ENCODE measurements at regions not wholly inside any gene's neighbourhood (a gene's known extent, or its start where the extent isn't known, plus 50 kb on each side); places are given as distances from the start of the nearest gene placed in this dataset.

DNA sequence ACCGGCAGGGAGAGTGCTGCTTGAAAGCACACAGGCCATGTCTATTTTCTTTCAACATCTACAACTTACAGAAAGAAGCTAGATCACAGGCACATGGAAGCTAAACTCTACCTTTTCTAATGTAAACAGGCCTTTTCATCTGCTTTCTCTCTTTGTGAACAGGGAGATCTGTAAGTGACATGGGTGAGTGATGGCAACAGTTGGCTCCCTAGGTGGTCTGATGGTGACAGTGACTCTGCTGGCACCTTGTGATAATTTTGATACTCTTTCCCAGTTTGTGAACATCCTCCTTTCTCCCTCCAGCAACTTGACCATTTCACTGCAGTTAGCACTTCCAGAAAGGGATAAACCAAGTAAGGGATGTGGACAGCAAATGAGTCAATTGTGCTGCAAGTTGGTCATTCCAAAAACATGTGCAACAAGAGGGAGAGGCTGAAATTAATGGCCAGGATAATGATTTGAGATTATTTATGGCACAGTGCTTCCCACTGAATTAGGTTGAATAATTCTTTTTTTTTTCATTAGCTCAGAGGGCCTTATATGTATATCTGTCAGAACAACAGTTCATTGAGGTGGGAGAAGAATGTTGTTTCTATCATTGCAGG lies 89.5 kb downstream of the XCL2 start:
- DNase-seq: no peak

DNA sequence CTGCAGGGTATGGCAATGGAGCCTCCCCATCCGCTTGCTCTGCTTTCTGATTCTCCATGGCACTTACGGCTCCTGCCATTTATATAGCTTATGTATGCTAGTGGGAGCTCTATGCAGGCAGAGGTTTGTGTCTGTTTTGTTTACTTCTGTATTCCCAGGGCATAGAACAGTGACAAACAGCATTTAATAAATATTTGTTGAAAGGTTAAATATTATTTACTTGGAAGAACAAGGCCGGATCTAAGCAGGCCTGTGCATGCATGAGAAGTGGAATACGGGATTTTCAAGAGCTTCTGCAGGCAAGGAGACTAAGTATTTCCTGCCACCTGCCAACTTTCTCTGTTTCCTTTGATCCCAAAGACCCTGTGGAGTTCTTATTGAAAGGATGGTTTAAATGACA lies 90.7 kb downstream of the XCL2 start:
- DNase-seq: no peak

DNA sequence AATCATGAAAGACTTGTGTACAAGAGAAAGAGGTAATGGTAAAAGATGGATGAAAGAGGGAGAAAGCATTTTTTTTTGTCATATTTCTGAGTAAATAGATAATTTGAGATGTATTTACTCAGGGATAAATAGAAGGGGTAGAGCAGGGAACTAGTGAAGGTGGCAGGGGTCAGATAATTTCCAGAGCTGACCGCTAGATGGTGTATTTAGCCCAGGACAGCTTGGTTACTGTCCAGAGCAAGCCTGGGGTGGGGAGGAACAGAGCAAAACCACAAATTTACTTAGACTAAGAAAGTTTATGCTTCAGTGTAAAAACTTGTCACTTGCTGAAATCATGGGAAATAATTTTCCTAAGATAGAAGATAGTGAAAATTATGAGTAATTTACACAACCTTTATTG lies 91.5 kb downstream of the XCL2 start:
- DNase-seq: no peak

DNA sequence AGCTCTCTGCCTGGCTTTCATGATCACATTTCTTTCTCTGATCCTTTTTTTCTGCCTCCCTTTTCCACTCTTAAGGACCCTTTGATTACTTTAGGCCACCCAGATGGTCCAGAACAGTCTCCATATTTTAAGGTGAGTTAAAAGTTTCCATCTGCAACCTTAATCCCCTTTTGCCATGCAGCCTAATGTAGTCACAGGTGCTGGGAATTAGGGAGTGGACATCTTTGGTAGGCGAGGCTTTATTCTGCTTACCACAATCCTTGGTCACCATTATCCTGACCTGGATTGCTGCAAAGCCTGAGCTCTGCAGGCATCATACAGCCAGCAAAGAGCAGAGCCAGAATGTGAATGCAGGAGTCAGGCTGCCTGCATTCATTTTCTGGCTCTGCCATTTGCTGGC lies 95.9 kb downstream of the XCL2 start:
- no peak for DNase-seq

DNA sequence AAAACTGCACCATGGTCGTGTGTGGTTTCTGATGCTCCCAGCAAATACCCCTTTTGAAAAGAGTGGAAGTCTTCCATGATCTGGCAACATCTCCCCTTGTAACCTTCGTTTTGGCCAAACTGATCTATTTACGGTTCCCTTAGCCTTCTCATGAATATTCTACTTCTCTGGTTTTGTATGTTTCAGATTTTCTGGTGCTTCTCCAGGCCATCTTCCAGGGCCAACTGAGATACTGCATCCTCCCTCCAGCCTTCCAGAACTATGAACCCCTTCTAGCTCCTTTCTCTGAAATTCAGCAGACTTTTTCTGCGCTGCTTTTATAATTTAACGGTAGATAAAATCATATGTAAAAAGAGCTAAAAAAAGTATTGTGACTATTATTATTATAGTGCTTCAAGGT lies 97.7 kb downstream of the XCL2 start:
- DNase-seq: no peak

DNA sequence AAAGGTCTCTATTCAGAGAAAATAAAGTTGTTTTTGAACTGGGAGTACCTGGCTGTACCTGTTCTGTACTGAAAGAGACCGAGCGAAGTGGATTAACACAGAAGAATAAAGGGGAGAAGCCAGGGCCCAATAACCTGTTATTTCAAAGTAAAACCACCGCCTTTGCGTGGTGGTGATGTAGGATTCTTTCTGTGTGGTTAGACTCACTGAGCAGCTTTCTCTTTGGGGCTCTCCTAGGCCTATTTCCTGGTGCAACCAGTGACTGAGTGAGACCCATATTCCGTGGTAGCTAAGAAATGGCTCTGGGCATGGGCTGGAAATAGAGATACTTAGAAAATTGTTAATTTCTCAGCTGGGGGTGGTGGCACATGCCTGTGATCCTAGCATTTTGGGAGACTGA lies 99.9 kb downstream of the XCL2 start:
- peak in 1 of 5 donors; percentile 68 for DNase-seq

DNA sequence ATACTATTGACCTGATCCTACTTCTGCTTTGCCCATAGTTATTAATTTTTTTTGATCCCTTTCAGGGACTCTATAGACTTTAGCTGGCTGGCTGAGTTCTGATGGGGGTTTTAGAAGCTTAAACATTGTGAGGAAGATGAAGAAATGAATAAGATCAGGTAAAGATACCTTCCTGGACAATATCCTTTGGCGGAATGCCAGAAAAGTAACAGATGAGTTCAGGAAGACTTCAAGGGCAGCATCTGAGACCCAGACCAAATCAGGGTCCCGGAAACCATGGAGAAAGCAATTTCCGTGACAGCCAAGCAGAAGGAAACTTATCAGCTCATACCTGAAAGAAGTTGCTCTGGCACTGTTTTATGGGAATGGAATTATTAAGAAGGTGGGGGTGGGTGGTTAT lies 100.4 kb downstream of the XCL2 start:
- no peak for DNase-seq

DNA sequence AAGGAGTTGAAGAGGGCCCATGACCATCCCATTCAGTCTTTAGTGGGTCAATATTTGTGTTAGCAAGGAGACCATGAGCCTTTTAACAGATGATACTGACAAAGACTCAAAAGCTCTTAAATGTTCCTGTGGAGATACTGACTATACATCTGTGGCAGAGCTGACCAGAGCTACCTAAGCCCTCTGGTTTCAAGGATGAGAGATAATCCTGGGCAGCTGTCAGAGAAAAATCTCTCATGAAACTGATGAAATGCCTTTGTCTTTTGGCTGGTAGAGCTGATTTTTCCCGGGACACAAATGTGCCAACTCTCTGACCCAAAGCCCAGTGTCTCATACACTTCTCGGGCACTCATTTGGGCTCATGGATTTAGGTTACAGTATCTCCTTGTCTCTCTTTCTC lies 100.9 kb downstream of the XCL2 start:
- no peak for DNase-seq

DNA sequence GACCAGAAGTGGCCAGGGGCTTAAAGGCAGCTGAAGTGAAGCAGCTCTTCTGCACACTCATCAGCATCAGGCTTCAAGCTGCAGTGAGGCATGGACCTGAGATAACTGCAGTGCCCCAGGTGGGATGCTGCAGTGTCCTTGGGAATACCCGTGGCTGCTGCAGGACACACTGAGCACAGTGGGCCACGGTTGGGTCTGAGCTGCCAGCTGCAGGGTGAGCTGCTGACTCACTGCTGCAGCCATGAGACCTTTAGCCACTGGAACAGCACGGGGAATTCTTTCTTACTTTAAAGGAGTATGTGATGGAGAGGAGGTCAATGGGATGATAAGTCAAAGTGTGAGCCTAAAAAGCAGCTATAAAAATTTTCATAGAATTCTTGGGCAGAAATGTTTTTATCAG lies 102.1 kb downstream of the XCL2 start:
- no peak for DNase-seq

DNA sequence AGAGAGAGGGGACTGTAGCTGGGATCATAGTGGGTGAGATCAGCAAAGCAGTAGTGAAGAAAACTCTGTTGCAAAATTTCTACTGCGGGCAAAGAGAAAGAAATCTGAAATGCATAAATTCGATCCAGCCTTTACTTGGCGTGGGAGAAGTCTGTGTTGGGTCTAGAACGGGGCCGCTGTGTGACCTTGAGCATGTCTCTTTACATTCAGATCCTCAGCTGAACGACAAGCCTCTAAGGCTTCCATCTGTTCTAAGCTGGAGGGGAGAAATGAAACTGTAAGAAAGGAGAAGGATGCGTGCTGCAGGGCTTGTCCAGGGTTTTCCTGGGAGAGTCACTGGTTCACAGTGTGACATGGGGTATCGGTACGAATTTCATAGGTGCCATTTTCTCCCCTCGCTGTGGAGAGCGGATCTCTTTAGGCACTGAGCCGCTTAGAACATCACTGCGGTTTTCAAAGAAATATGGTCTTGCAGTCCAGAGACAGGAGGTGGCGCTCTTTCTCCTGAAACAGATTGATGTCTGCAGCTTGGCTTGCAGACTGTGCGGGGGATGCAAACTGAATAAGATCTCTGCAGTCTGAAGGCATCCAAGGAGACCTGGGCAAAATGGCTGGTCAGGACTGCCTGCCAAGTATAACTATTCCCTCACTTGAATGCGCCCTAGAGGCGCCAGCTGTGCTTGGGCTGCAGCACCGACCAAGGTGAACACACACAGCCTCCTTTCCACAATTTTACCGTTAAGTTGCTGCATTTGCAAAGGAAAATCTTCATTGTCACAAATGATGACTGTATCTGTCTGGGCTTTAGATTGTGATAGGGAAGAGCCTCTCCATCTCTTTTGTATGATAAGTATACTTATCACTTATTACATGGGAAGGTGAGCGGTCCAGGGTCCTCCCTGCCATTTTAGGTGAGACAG lies 104.1 kb downstream of the XCL2 start:
- DNase-seq: peak; percentile 44 to 89 (median 73)

DNA sequence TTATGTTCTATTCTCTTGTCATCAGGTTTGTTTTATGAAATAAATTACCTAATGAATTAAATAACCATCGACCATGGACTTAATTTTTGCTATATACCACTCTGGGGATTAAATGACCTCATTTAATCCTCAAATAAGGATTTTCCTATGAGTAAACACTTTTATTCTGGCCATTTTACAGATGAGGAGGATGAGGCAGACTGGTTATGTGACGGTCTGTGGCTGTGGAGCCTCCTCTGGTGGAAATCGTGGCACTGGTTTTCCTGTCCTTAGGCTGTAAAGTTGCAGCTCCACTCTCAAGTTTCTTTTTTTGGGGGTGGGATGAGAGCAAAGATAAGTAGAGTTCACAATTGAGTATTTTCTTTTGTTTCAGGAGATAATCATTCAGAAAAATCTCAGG lies 105.2 kb downstream of the XCL2 start:
- DNase-seq: no peak

DNA sequence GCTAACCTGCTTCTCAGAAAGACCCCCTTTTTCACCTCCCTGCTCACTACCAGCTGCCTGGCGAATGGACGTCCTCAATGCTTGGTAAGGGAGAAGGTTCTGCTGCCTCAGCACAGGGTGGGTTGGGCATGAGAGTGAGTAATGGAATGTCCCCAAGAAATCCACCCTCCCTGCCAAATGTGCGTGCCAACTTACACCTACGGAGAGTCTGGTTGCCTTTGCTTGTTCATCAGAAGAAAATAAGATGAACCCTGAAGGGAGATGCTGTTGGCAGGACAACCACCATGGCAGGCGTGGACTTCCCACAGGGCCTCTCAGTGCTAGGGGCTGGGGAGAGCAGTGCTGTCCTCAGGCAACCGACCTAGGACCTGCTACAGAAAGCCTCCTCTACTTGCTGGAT lies 106.0 kb downstream of the XCL2 start:
- no peak for DNase-seq

DNA sequence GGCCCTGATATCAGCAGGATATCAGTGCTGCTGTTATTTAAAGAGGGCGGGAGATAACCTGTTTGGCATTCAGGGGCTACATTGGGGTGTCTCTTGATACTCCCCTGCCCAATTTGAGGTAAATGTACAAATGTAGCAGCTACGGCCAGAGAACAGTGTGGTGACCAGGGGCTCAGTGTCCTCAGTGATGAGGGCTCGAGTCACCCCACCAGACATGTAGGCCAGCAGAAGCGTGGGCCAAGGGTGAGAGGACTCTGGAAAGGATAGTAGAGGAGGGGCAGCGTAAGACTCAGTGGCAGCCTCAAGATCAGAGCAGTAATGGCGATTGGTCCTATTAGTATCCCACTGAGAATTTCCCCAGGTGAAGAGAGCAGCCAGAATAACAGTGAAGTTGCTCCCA lies 108.4 kb downstream of the XCL2 start:
- DNase-seq: no peak

DNA sequence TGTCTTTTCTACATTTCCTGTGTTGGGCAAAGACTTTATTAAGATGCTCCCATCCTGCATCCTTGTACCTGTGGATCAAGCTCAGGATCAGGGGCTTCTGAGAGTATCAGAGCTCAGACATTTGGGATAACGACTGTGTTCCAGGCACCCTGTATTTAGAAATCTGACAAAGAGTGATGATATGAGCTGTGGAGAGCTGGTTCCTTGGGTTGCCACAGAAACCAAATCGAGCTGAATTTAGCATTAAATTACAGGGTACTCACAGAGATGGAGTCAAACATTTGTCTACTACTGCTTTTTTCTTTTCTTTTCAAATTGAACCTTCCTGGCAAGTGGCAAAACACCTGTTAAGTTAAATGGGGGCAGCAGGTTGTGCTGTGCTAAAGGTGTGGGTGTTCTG lies 110.6 kb downstream of the XCL2 start:
- no peak for DNase-seq

DNA sequence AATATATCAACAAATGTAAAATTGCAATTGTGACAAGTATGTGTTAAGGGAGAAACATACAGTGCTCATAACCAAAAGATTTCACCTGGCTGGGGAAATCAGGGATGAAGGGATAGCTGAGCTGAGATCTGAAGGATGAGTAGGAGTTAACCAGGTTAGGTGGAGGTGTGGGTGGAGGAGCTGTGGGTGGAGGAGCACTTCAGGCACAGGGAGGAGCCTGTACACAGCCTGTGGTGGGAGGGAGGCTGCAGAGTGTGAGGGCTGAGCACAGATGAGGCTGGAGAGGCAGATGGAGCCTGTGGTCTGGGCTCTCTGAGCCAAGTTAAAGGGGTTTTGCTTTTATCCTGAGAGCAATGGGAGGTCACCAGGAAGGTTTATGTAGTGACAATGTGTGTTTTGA lies 111.9 kb downstream of the XCL2 start:
- no peak for DNase-seq

DNA sequence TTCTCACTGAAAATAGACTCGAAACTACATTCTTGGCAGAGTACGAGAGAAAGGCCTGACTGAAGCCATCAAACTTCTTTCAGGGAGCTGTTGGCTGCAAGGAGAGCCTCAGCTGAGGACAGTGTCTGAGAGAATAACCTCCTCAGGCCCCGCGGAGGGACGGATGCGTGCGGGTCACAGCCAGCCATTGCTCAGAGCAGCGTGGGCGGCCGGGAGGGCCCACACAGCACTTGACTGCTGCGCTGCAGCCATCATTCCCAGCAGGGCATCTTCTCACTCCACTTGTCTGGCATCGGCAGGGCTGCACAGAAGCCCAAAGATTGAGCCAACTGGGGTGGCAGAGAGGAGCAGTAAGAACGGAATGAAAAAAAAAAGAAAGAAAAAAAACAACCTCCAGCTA lies 113.5 kb downstream of the XCL2 start:
- no peak for DNase-seq

DNA sequence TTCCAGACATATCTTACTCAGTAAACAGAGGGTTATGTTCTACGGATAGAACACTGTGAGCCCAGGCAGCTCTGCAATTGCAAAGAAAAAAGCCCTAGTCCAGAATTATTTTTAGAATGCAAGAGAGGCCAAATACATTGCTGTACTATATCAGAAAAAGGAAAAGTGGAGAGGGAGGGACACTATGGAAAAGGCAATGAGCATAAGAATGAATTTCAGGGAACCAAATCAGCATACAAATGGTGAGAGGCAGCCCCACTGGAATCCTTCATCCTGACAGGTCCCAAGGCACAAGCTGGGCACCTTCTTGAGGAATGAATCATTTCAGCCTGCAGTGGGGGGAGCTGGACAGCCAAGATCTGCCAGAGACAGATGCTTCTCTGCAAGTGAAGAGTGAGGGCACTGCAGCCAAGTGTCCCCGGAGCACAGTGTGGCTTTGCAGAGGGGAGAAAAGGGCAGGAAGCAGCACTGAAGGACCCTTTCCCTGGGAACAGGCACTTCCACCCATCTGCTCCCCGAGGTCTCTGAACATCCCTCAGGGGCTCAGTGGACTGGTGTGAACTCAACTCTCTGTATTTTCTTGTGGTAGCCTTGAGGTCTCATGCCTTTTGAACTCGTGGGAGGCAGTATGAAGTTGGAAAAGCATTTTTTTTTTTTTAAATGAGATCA lies 115.6 kb downstream of the XCL2 start:
- DNase-seq: no peak

DNA sequence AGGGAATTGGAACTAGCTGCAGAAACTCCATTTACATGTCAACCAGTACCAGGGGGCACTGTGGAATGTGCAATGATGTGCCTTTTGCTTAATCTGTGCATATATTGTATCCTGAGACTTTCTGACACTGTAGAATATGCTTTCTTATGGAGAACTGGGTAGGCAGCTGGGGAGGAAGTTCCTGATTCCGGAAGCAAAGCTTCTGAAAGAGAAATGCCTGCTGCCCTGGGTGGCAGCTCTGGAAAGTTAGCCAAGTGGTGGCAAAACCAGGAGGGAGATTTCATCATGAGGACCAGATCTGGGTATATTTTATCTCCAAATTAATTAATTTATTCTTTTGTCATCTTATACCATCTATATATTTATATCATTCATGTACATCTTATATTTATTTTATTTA lies 116.7 kb downstream of the XCL2 start:
- no peak for DNase-seq

DNA sequence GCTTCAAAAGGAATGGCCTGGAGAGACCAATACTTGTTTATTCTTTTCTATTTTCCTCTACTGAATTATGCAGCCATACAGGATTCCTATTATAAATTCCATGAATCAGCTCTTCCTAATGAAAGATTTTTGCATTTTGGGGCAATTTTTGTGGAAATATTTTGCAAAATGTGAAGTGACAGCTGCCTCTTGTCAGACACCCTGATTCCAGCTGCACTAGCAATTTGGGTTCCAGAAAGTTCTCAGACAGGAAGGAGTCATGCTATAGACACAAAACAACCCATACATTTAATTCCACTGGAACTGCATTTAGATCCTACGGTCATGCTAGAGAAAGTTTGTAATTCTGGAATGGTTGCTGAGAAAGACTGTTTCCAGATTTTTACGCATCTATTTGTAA lies 119.5 kb downstream of the XCL2 start:
- DNase-seq: no peak

DNA sequence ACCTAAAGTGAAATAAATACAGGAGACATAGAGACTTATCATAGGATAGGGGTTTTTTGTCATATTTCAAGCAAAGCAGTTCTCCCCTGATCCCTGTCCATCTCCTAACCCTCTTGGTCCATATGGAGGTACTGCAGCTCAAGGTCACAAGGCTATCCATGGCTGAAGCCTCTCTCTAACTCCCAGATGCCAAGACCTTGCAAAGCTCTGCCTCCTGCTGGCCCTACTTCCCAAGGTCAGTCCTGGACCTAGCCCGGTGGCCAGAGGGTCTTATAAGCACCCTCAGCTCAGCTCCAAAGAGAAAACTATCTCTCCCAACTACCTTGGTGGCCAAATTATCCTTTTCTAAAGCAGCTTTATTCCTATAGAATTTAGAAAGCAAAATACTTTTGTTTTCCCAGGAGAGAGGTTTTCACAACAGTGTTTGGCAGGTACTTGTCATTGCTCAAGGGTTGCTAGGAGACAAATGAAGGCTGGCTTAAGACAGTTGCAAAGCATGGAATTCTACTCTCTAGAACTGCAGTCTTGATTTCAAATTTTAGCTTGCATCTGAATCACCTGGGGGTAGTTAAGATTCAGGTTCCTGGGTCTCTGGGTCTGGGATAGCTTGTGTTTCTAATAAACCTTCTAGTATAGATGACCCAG lies 121.5 kb downstream of the XCL2 start:
- DNase-seq: no peak

DNA sequence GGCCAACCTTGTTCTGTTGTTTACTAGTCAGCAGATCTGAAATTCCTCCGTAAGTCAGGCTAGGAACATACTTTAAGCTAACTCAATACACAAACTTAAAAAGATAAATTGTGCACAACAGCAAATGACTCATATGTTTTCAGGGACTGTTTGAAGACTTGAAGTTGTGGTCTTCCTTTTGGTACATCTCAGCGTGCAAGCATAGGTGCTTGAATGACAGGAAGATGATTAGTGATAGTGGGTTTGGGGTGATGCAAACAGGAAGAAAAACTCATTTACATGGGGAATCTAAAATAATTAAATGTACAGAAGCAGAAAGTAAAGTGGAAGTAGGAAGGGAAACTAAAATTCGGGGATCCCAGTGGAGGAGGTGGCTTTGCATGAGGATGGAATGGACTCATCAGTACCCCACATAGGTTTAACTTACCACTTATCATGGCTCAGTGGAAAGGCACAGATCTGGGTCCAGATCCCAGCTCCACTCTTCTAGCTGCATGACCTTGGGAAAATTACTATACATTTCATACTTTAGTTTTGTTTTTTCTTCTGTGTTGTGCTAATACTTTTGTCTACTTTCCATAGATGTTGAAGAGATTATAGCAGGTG lies 122.3 kb downstream of the XCL2 start:
- peak in 1 of 5 donors; percentile 87 for DNase-seq

DNA sequence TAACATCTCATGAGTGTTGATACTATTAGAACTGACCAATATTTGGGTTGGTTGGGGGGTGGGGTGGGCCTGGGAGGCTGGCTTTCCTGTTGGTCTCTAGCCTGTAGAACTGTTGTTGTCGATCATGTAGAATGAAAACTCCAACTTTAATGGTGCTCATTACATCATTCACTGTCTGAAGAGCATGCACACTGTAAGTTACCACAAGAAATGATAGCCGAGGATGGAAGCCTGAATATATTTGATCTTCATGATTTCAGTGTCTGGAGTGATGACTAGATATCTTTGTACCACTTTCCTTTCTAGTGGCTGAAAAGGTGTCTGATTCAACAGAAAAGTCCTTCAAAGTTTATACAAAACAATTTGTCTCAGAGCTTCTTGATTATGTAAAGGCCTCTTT lies 123.6 kb downstream of the XCL2 start:
- no peak for DNase-seq

DNA sequence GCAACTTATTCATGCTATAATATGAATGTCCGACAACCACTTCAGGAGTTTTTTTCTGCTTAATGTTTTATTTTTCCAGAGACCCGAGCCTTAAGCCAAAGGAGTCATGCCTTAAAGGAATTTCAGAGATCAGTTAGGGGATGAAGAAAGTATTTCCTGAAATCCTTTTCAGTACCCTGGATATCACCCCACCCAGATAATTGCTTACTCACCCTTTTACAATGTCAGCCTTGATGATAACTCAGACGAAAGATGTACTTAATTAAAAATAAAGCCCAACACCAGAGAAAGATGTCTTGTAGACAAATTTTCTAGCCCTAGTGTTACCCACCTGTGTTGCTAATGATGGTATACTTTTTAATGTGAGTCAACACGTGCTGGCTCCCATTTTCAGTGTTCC lies 124.1 kb downstream of the XCL2 start:
- no peak for DNase-seq

Measured in T-helper 1 cell (primary cell).